ENCODE measurements at regions not wholly inside any gene's neighbourhood (a gene's known extent, or its start where the extent isn't known, plus 50 kb on each side); places are given as distances from the start of the nearest gene placed in this dataset.
"Not testable (repeated sequence)": the region's sequence is repeated elsewhere in the genome, so short reads cannot be mapped to it uniquely, and the experiment has no call there.

GRCh38 chr6:49274809-49275769 lies 188.0 kb downstream of the MMUT start:
- not testable (repeated sequence) for DNase-seq

GRCh38 chr6:49269190-49269589 lies 193.9 kb downstream of the MMUT start:
- DNase-seq: no peak

- DNase-seq: no peak
Observed at GRCh38 chr6:49264909-49265308, 198.1 kb downstream of the MMUT start.

DNA sequence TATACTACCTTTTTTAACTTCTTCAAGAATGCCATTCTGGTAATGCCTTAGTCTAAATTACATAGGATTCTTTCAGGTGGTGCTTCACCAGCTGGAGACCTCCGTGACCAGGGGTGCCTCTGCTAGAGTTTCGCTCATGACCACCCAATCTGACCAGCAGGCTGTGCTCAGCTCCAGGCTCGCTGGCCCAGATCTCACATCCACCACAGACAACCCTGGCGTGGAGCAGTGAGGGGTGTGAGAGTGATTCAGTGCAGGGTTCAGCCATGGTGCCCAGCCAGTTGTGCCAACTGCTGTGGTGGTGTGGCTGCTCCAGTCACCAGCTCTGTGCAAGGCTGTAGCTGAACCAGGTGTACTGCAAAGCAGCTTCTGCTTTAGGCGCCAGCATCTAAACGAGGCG lies 198.6 kb downstream of the MMUT start:
- no peak for DNase-seq

DNA sequence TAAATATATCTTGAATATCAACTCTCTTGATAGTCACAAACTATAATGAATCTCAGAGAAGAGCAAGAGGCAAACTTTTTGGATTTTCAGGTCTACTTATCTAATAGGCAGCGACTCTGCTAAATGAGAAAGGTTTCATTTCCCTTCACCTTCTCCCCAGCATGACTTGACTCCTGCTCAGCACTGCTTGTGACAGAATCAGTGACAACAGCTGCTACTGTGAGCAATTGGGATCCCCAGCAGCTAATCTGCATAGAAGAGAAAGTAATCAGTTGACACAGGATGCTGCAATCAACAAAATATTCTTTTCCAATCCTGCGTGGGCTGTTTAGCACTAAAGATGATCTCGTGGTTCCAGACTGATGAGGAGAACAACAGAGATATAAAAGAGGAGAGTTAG lies 205.5 kb downstream of the MMUT start:
- no peak for DNase-seq

DNA sequence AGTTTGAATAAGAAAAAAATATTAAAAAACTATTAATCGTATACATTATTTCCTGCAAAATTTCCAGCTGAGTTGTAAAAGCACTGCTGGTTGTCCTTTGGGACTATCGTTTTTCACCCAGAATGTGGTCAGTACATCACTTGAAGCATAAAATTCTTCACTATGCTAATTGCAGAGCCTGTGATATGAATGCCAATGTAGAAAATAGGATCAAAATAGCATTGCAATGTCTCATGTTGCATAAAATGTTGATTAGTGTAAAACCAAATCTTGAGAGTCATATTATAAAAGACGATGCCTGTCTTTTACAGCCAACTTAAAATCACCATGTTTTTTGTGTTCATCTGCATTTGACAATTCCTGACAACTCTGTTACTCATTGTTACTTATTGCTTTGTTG lies 207.7 kb downstream of the MMUT start:
- DNase-seq: no peak

DNA sequence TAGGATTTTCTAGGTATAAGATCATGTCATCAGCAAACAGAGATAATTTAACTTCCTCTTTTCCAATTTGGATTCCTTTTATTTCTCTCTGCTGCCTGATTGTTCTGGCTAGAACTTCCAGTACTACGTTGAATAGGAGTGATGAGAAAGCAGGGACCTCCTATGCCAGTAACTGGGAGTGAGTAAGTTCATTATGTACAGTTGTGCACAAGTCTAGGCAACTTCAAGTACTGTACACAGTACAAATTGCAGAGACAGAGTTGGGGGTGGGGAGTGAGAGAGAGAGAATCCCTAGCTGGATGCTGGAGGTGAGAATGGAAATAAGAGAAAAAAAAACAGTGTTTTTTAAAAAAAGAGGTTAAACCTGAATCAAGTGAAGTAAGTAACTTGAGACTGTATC lies 210.2 kb downstream of the MMUT start:
- no peak for DNase-seq

DNA sequence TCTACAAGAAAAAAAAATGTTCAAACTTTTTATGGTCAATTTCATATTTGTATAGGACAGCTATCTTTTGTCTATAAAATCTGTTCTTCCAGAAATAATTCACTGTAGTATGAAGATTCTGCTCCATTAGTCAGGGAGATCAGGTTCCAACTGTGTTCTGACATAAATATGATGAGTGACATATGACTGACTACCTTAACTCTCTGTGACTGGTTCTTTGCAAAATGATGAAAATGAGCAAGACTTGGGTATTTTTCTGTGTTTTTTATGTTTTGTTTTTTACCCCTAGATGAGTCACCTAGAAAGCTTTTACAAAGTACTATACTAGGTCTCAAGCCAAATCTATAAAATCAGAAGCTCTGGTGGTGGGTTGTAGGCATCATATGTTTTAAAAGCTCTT lies 229.6 kb downstream of the MMUT start:
- no peak for DNase-seq

DNA sequence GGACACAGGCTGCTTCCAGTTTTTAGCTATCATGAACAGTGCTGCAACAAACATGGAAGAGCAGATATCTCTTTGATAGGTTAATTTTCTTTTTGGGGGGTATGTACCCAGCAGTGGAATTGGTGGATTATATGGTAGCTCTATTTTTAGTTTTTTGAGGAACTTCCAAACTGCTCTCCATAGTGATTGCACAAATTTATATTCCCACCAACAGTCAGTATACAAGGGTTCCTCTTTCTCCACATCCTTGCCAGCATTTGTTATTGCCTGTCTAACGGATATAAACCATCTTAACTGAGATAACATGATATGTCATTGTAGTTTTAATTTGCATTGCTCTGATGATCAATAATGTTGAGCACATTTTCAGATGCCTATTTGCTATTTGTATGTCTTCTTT lies 237.6 kb downstream of the MMUT start:
- DNase-seq: no peak

DNA sequence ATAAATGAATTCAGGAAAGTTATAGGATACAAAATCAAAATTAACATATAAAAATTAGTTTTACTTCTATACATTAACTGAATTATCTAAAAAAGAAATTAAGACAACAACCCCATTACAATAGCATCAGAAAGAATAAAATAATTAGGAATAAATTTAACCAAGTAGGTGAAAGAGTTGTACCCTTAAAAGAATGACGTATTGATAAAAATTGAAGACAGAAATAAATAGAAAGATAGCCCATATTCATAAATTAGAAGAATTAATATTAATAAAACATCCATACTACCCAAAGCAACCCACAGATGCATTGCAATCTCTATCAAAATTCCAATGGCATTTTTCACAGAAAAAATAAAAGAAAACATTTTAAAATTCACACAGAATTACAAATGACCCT lies 242.8 kb downstream of the MMUT start:
- no peak for DNase-seq

DNA sequence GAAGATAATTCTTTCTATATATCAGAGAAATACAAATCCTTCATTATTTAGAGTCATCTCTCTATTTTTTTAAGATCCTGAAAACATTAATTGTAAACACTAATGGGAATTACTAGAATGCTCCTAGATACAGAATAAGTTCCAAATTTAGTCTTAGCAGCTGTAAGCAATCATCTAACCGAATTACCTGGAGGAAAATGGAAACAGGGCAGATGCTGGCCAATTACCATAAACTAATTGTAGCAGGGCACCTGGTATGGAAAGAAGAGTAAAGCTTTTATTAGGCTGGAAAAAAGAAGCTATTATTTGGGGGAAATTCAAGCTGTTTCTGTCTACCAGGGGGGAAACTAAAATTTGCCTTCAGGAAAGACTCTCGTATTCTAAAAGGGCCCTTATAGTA lies 257.5 kb downstream of the MMUT start:
- DNase-seq: no peak

GRCh38 chr6:49202924-49203536 lies 260.0 kb downstream of the MMUT start:
- DNase-seq: no peak

DNA sequence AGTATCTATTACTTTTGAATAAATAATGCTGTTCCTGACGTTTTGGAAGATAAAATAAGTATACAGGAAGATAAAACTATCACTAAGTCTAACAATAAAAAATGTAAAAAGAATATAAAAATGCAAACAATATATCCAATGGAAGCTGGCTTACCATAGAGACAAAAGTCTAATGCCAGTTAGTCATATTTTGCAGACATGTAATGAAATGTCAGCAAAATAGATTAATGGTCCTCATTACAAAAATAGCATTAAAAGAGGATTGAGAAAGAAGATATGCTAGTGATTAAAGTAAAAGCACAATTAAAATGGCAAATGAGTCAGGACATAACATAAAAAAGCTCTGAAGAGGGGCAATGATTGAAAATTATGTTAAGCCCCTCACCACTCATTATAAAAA lies 265.0 kb downstream of the MMUT start:
- DNase-seq: no peak

GRCh38 chr6:49162379-49162778 lies 300.7 kb downstream of the MMUT start:
- DNase-seq: not testable (repeated sequence)

- no peak for DNase-seq
Observed at GRCh38 chr6:49155316-49155715, 307.7 kb downstream of the MMUT start.

- no peak for DNase-seq
Observed at GRCh38 chr6:49151957-49152356, 311.1 kb downstream of the MMUT start.

GRCh38 chr6:49151461-49151860 lies 311.6 kb downstream of the MMUT start:
- no peak for DNase-seq

- DNase-seq: no peak
Observed at GRCh38 chr6:49151033-49151432, 312.0 kb downstream of the MMUT start.

- no peak for DNase-seq
Observed at GRCh38 chr6:49145280-49145679, 317.8 kb downstream of the MMUT start.

DNA sequence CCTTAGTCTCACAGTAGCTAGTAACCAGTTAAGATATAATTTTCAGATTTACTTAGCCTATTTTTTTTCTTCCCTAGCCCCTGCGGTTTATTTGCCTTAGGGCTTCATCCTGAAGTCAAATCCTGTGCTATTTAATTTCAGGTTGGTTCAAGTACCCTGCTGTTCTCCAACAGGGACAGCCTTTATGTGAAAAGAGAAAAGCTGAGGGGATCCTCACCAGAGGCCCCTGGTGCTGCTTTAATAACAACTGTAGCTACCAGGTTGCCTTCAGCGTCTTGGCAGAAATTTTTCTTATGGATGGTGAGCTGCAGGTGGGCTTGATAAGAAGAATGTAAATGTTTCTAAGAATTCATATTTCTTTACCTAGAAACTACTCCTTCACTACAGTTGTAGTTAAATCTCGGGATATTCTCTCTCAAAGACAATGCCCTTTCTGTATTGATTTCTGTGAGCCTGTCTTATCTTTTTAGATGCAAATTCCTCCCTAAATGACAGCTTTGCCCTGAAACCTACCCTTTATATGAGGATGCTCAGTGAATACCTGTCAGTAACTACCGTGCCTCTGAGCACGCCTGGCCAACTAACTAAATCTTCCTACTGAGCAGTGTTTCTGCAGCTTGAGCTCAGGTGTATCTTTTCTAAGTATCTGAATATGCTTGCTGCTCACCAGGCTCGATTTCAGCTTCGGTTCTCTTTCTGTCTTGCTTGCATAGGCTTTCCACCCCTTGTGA lies 320.5 kb downstream of the MMUT start:
- DNase-seq: no peak

- no peak for DNase-seq
Observed at GRCh38 chr6:49121970-49122369, 341.1 kb downstream of the MMUT start.

GRCh38 chr6:49118478-49118877 lies 344.6 kb downstream of the MMUT start:
- DNase-seq: no peak

DNA sequence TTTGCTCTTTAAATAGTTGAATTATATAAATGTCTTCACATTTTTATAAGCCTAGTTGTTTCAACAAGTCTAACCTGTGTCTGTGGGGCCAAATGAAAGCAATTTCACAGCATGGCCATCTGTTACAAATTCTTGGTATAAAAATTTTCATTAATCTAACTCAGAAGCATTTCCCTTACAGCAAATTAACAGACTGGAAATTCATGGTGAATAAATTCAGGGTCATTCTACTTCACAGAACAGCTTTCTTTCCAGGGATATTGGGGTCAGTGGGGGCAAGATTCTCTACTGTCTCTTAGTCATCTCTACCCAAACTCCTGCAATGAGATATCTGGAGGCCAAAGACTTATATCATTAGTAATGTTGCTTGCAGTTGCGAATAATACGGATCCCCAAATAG lies 352.1 kb downstream of the MMUT start:
- DNase-seq: no peak

GRCh38 chr6:49097664-49098063 lies 365.4 kb downstream of the MMUT start:
- not testable (repeated sequence) for DNase-seq

All from inflammatory macrophage treated with lipopolysaccharide for 1 hour (primary cell).